ENCODE measurements at regions not wholly inside any gene's neighbourhood (a gene's known extent, or its start where the extent isn't known, plus 50 kb on each side); places are given as distances from the start of the nearest gene placed in this dataset.

DNA sequence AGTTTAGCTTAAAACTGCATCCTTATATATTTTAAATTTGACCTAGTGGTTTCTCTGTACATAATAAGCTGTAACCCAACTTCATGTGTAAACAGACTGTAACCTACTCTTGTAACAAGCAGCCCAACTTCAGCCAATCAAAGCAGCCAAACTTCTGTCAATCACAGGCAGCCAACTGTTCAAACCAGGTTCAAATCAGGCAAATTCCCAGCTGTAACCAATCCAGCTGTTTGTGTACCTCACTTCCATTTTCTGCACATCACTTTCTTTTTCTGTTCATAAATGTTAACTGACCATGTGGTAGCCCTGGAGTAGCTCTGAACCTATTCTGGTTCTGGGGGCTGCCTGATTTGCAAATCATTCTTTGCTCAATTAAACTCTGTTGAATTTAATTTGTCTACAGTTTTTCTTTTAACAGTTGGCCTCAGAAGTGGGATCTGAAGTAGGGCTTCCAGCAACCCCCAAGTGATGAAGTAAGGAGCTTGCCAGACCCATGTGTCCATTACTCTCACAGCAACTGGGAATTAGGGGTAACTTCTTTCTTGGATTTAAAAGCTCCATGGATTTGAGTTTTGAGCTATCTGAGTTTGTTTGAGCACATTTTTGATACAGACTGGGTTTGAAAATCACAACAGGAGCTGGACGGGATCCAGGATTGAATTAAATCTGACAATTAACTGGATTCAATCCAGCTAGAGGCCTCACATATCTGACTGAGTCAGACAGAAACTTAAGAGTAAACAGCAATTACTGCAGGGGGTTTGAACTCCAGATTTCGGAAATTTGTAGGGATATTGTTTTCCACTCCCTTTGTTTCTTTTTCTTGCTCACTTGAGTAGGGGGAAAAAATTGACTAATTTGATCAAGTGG lies 1569.7 kb upstream of the SLC39A10 start:
- TF ChIP-seq, protein P1, sequence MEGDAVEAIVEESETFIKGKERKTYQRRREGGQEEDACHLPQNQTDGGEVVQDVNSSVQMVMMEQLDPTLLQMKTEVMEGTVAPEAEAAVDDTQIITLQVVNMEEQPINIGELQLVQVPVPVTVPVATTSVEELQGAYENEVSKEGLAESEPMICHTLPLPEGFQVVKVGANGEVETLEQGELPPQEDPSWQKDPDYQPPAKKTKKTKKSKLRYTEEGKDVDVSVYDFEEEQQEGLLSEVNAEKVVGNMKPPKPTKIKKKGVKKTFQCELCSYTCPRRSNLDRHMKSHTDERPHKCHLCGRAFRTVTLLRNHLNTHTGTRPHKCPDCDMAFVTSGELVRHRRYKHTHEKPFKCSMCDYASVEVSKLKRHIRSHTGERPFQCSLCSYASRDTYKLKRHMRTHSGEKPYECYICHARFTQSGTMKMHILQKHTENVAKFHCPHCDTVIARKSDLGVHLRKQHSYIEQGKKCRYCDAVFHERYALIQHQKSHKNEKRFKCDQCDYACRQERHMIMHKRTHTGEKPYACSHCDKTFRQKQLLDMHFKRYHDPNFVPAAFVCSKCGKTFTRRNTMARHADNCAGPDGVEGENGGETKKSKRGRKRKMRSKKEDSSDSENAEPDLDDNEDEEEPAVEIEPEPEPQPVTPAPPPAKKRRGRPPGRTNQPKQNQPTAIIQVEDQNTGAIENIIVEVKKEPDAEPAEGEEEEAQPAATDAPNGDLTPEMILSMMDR (IDR thresholded peaks at IDR 0.05 in 4 of 5, conservative IDR thresholded peaks at IDR 0.05 in 1 of 5), result no peak
- no peak for TF ChIP-seq POLR2A (IDR thresholded peaks at IDR 0.05)
